ENCODE measurements at regions not wholly inside any gene's neighbourhood (a gene's known extent, or its start where the extent isn't known, plus 50 kb on each side); places are given as distances from the start of the nearest gene placed in this dataset.

GRCh38 chr14:53628732-53629430, 327.7 kb downstream of the BMP4 start:
- TF ChIP-seq CTCF (IDR thresholded peaks at IDR 0.05; ENCODE audit: insufficient read depth, low read length, poor library complexity, severe bottlenecking) (no peak), EZH2phosphoT487 (conservative IDR thresholded peaks at IDR 0.05; ENCODE audit: low read length) (no peak)

Measured in SU-DHL-6 (cell line).